H1 (cell line): ENCODE measurements at regions not wholly inside any gene's neighbourhood (a gene's known extent, or its start where the extent isn't known, plus 50 kb on each side); places are given as distances from the start of the nearest gene placed in this dataset.

Source experiments
- CTCF ChIA-PET: fragments of 300-600 bp; sonication (Branson Sonifier 250); formaldehyde crosslinking; loops from one replicate; lab custom pipeline; 2021; ENCODE audit not compliant: partially characterized antibody; lab: Charles Lee
- POLR2A ChIA-PET: fragments of 300-600 bp; sonication (Branson Sonifier 250); formaldehyde crosslinking; loops from one replicate; lab custom pipeline; 2021; ENCODE audit warnings: inconsistent platforms; ENCODE audit not compliant: partially characterized antibody; lab: Charles Lee
- DNase-seq, 2 experiments: peaks; one replicate each; pipeline versions ENCODE4 v3.0.0 to v3.0.0-alpha.2; 2010 to 2022; ENCODE audit warnings: low spot score in 2 of 2, low read depth in 1 of 2, mixed read lengths in 1 of 2
- FAIRE-seq: peaks from 2 replicates; lab custom pipeline; 2011; peaks lifted over from hg19 to GRCh38; lab: Jason Lieb, UNC
- H2AFZ ChIP-seq: 2 replicates; pipeline ENCODE4 v1.8.1; 2012; ENCODE audit warnings: low read length, inconsistent platforms
- H2AK5ac ChIP-seq: 2 replicates; pipeline ENCODE4 v1.6.1; 2013; ENCODE audit warnings: low read depth, low read length
- H2BK120ac ChIP-seq: replicated peaks from 2 replicates; pipeline ENCODE3; 2013; ENCODE audit warnings: low read depth, low read length, inconsistent platforms
- H2BK12ac ChIP-seq: 2 replicates; pipeline ENCODE4 v1.6.1; 2013; ENCODE audit warnings: low read depth, low read length
- H2BK15ac ChIP-seq: 2 replicates; pipeline ENCODE4 v1.6.1; 2013; ENCODE audit warnings: low read length
- H2BK20ac ChIP-seq: 2 replicates; pipeline ENCODE4 v1.6.1; 2013; ENCODE audit warnings: low read length
- H2BK5ac ChIP-seq: 2 replicates; pipeline ENCODE4 v1.6.1; 2013; ENCODE audit warnings: low read depth, low read length
- H3K14ac ChIP-seq: 2 replicates; pipeline ENCODE4 v1.6.1; 2013; ENCODE audit warnings: inconsistent platforms; ENCODE audit not compliant: insufficient read length
- H3K18ac ChIP-seq: 2 replicates; pipeline ENCODE4 v1.6.1; 2013; ENCODE audit warnings: low read length; ENCODE audit errors: extremely low read depth
- H3K23ac ChIP-seq: 2 replicates; pipeline ENCODE4 v1.6.1; 2013; ENCODE audit warnings: inconsistent platforms; ENCODE audit not compliant: insufficient read length
- H3K23me2 ChIP-seq: 2 replicates; pipeline ENCODE4 v1.6.1; 2013; ENCODE audit warnings: low read depth, low read length
- H3K27ac ChIP-seq: 2 replicates; pipeline ENCODE4 v1.6.1; 2011; ENCODE audit warnings: low read depth, low read length, inconsistent platforms
- H3K27me3 ChIP-seq, 4 experiments: replicated peaks in 1 of 4; 1 replicate in 1 of 4; 2 replicates in 3 of 4; pipeline versions ENCODE4 v1.6.1 to v1.8.1; 2011 to 2013; ENCODE audit warnings: low read length in 3 of 4, mild to moderate bottlenecking in 3 of 4, inconsistent platforms in 2 of 4, mixed read lengths in 2 of 4, moderate library complexity in 1 of 4; ENCODE audit not compliant: control insufficient read depth in 3 of 4, insufficient read depth in 3 of 4; ENCODE audit errors: extremely low read depth in 1 of 4
- H3K36me3 ChIP-seq, 4 experiments: 2 replicates each; pipeline versions ENCODE4 v1.6.1 to v1.8.1; 2011 to 2013; ENCODE audit warnings: mild to moderate bottlenecking in 4 of 4, low read length in 3 of 4, moderate library complexity in 2 of 4, control low read depth in 1 of 4, inconsistent platforms in 1 of 4; ENCODE audit not compliant: insufficient read depth in 4 of 4, control insufficient read depth in 2 of 4
- H3K4ac ChIP-seq: replicated peaks from 2 replicates; pipeline ENCODE3; 2013; ENCODE audit warnings: low read length, low read depth, mixed read lengths, inconsistent platforms; ENCODE audit not compliant: insufficient read length
- H3K4me1 ChIP-seq, 4 experiments: replicated peaks in 1 of 4; 1 replicate in 1 of 4; 2 replicates in 3 of 4; pipeline versions ENCODE4 v1.6.1 to v1.8.1; 2011 to 2013; ENCODE audit warnings: low read length in 3 of 4, inconsistent platforms in 2 of 4, mixed read lengths in 1 of 4; ENCODE audit not compliant: insufficient read depth in 4 of 4, control insufficient read depth in 3 of 4
- H3K4me2 ChIP-seq, 2 experiments: 2 replicates each; pipeline versions ENCODE4 v1.6.1 to v1.8.1; 2011 to 2013; ENCODE audit warnings: low read depth in 2 of 2, low read length in 2 of 2, control low read depth in 1 of 2, inconsistent platforms in 1 of 2, mild to moderate bottlenecking in 1 of 2; ENCODE audit not compliant: insufficient read depth in 1 of 2
- H3K4me3 ChIP-seq, 4 experiments: fragments of 200-600, 300-600 bp in 1 of 4; sonication (generic), shearing (Covaris generic), sonication (Bioruptor Twin) in 1 of 4; 2 replicates each; pipeline versions ENCODE4 v1.5.1 to v1.8.1; 2011 to 2016; ENCODE audit warnings: low read length in 4 of 4, low read depth in 3 of 4, control low read depth in 2 of 4, inconsistent platforms in 2 of 4, mild to moderate bottlenecking in 2 of 4, mixed read lengths in 1 of 4, moderate library complexity in 1 of 4; ENCODE audit not compliant: insufficient read depth in 2 of 4; ENCODE audit errors: extremely low read depth in 1 of 4
- H3K56ac ChIP-seq: replicated peaks from 2 replicates; pipeline ENCODE3; 2013; ENCODE audit warnings: low read depth, mild to moderate bottlenecking, mixed read lengths, low read length, inconsistent platforms; ENCODE audit not compliant: insufficient read length
- H3K79me1 ChIP-seq: 2 replicates; pipeline ENCODE4 v1.6.1; 2013; ENCODE audit warnings: low read depth, low read length, control low read depth
- H3K79me2 ChIP-seq, 2 experiments: 2 replicates each; pipeline versions ENCODE4 v1.6.1 to v1.8.1; 2012 to 2013; ENCODE audit warnings: low read length in 2 of 2, mild to moderate bottlenecking in 2 of 2, inconsistent platforms in 1 of 2; ENCODE audit not compliant: insufficient read depth in 2 of 2, control insufficient read depth in 1 of 2
- H3K9ac ChIP-seq, 4 experiments: replicated peaks in 1 of 4; 1 replicate in 1 of 4; 2 replicates in 3 of 4; pipeline versions ENCODE4 v1.6.1 to v1.8.1; 2011 to 2013; ENCODE audit warnings: low read depth in 3 of 4, low read length in 3 of 4, control low read depth in 2 of 4, mild to moderate bottlenecking in 2 of 4, moderate library complexity in 2 of 4, inconsistent platforms in 1 of 4; ENCODE audit errors: extremely low read depth in 1 of 4
- H3K9me3 ChIP-seq, 2 experiments: 2 replicates each; pipeline versions ENCODE4 v1.6.1 to v1.8.1; 2012 to 2013; ENCODE audit warnings: mild to moderate bottlenecking in 2 of 2, moderate library complexity in 2 of 2, control low read depth in 1 of 2, inconsistent platforms in 1 of 2, low read depth in 1 of 2, low read length in 1 of 2, mixed read lengths in 1 of 2; ENCODE audit not compliant: insufficient read depth in 2 of 2
- H4K20me1 ChIP-seq, 2 experiments: replicated peaks in 1 of 2; 2 replicates each; pipeline versions ENCODE3 to v1.8.1; 2011 to 2013; ENCODE audit warnings: inconsistent platforms in 2 of 2, low read length in 2 of 2, mild to moderate bottlenecking in 1 of 2; ENCODE audit not compliant: insufficient read depth in 2 of 2, control insufficient read depth in 1 of 2
- H4K5ac ChIP-seq: 2 replicates; pipeline ENCODE4 v1.6.1; 2013; ENCODE audit warnings: low read length, low read depth, mixed read lengths, inconsistent platforms; ENCODE audit not compliant: insufficient read length
- H4K8ac ChIP-seq: 2 replicates; pipeline ENCODE4 v1.8.0; 2013; ENCODE audit warnings: mild to moderate bottlenecking, moderate library complexity, low read length, inconsistent platforms; ENCODE audit not compliant: insufficient read depth; ENCODE audit errors: extremely low read depth
- H4K91ac ChIP-seq: replicated peaks from 2 replicates; pipeline ENCODE3; 2013; ENCODE audit warnings: low read length, mixed read lengths, inconsistent platforms; ENCODE audit not compliant: insufficient read length
- BRCA1 ChIP-seq: IDR thresholded peaks from 2 replicates; pipeline ENCODE4 v1.6.1; 2012; ENCODE audit warnings: low read depth, low read length, improper control_type of control experiment
- CEBPB ChIP-seq: IDR thresholded peaks from 2 replicates; pipeline ENCODE4 v1.6.1; 2012; ENCODE audit warnings: low read depth, low read length
- EGR1 ChIP-seq: IDR thresholded peaks from 2 replicates; pipeline ENCODE4 v1.6.1; 2011; ENCODE audit warnings: low read depth, low read length, borderline replicate concordance
- EZH2 ChIP-seq: fragments of 200-600 bp; sonication (generic); IDR thresholded peaks from 2 replicates; pipeline ENCODE4 v1.7.1; 2012; ENCODE audit warnings: low read depth, mild to moderate bottlenecking, moderate library complexity, low read length, inconsistent platforms; ENCODE audit not compliant: severe bottlenecking
- GABPA ChIP-seq: IDR thresholded peaks from 2 replicates; pipeline ENCODE4 v1.6.1; 2011; ENCODE audit warnings: mild to moderate bottlenecking, low read length, moderate library complexity, borderline replicate concordance; ENCODE audit not compliant: insufficient read depth
- GTF2F1 ChIP-seq: IDR thresholded peaks from 2 replicates; pipeline ENCODE4 v1.6.1; 2012; ENCODE audit warnings: low read depth, low read length, improper control_type of control experiment, borderline replicate concordance
- MAX ChIP-seq: IDR thresholded peaks from 2 replicates; pipeline ENCODE4 v1.6.1; 2012; ENCODE audit warnings: inconsistent platforms
- POLR2AphosphoS5 ChIP-seq: IDR thresholded peaks from 2 replicates; pipeline ENCODE4 v1.6.1; 2011; ENCODE audit warnings: low read depth, low read length
- RNF2 ChIP-seq: fragments of 200-900, 300-1000 bp; sonication (generic); IDR thresholded peaks from 2 replicates; pipeline ENCODE4 v1.7.1; 2016; ENCODE audit warnings: borderline replicate concordance, low read depth, mild to moderate bottlenecking, antibody characterized with exemption, low read length; ENCODE audit not compliant: poor library complexity, severe bottlenecking; ENCODE audit errors: missing control alignments
- SIN3A ChIP-seq, 2 experiments: IDR thresholded peaks in 1 of 2; conservative IDR thresholded peaks in 1 of 2; 2 replicates each; pipeline ENCODE4 v1.6.1; 2011 to 2012; ENCODE audit warnings: low read length in 2 of 2, improper control_type of control experiment in 1 of 2, low read depth in 1 of 2, mild to moderate bottlenecking in 1 of 2
- SRF ChIP-seq: IDR thresholded peaks from 2 replicates; pipeline ENCODE4 v1.6.1; 2011; ENCODE audit warnings: mild to moderate bottlenecking, low read depth, low read length, moderate library complexity
- TCF12 ChIP-seq: IDR thresholded peaks from 2 replicates; pipeline ENCODE4 v1.6.1; 2011; ENCODE audit warnings: low read depth, mild to moderate bottlenecking, low read length
- ZNF274 ChIP-seq: IDR thresholded peaks from 2 replicates; pipeline ENCODE4 v1.7.0; 2012; ENCODE audit warnings: low read length, borderline replicate concordance; ENCODE audit errors: extremely low read depth
- WGBS, 2 experiments: shearing (Covaris generic) in 1 of 2; methylation state at CpG; one replicate each; pipeline versions ENCODE4 v1.1.6 to v1.1.7; 2013 to 2015; ENCODE audit warnings: low lambda C conversion rate in 2 of 2, mixed read lengths in 2 of 2, inconsistent platforms in 1 of 2, low coverage in 1 of 2, missing lambda C conversion rate in 1 of 2; ENCODE audit not compliant: insufficient replicate concordance in 2 of 2, insufficient coverage in 1 of 2, insufficient read length in 1 of 2; ENCODE audit errors: extremely low coverage in 1 of 2, missing lambda C conversion rate in 1 of 2; 5-methylcytosine and 5-hydroxymethylcytosine counted together

- Histone ChIP-seq H3K79me2 (no peaks in the 10 kb centered on the region; a peak in 1 of 4 replicates), H4K8ac (no peak overlapping the region), H3K18ac (peak overlapping the region; percentile 49), H2AFZ (no peak overlapping the region), H2BK12ac (peak overlapping the region; percentile 96; the same call in 1 of the 2 replicates), H3K4me1 (peaks cover 0 to 18% (median 12%) of the 10 kb centered on the region in 4 experiments; a peak in 6 of 7 replicates), H3K56ac (no peak overlapping the region), H2BK5ac (peak overlapping the region; percentile 46; the same call in 1 of the 2 replicates), H3K27ac (no peak overlapping the region; the same call in 1 of the 2 replicates), H2BK15ac (no peak overlapping the region), H3K36me3 (no peaks in the 10 kb centered on the region), H2BK120ac (no peak overlapping the region), H4K91ac (peak overlapping the region; percentile 2), H4K20me1 (no peaks in the 10 kb centered on the region), H3K79me1 (no peaks in the 10 kb centered on the region), H3K9ac (no peak overlapping the region), H3K4me2 (peak overlapping the region; percentile 53 to 79), H3K9me3 (no peaks in the 10 kb centered on the region), H3K23me2 (no peaks in the 10 kb centered on the region), H4K5ac (peak overlapping the region; percentile 42), H3K14ac (no peak overlapping the region), H3K23ac (no peak overlapping the region), H3K27me3 (peaks cover 0 to 3% (median 0%) of the 10 kb centered on the region in 4 experiments; a peak in 1 of 7 replicates), H2AK5ac (no peak overlapping the region; the same call in 1 of the 2 replicates), H2BK20ac (peak overlapping the region; percentile 62; the same call in 1 of the 2 replicates), H3K4me3 (peak overlapping the region in 2 of 4 experiments; percentile 1 to 46; a peak in 2 of 8 replicates), H3K4ac (no peak overlapping the region)
- DNase-seq, result peak; percentile 53 to 70
- ChIA-PET POLR2A (interaction anchor here (0.8 to 1.6 kb wide), 4 partner anchors 9 to 55 kb away, joined by 3 to 5 read pairs (median 4); no protein-coding TSS in a partner anchor), CTCF (interaction anchor here (0.6 to 3.2 kb wide), 9 partner anchors 10 to 312 kb away, joined by 3 to 27 read pairs (median 4); no protein-coding TSS in a partner anchor)
- peak; percentile 91 for FAIRE-seq
- 1% methylated on average over 3 of the region's 3 CpGs; no CpG with 5 or more reads in 1 of the 2 experiments for WGBS, 2 experiments
- TF ChIP-seq EGR1 (no peak), SRF (no peak), GTF2F1 (no peak), SIN3A (conservative IDR thresholded peaks at IDR 0.05 in 1 of 2, IDR thresholded peaks at IDR 0.05 in 1 of 2; ENCODE audit: low read depth in 1 of 2, low read length in 2 of 2) (no peak), EZH2 (peak; percentile 13), RNF2 (no peak), MAX (no peak), POLR2AphosphoS5 (no peak), ZNF274 (no peak), TCF12 (peak; percentile 85), GABPA (no peak), BRCA1 (no peak), CEBPB (peak; percentile 96)
Observed at GRCh38 chr2:176449852-176450251, 180.6 kb downstream of the MTX2 start.
